GF-D8 (cell line): ENCODE measurements at regions not wholly inside any gene's neighbourhood (a gene's known extent, or its start where the extent isn't known, plus 50 kb on each side); places are given as distances from the start of the nearest gene placed in this dataset.
"Not testable (repeated sequence)": the region's sequence is repeated elsewhere in the genome, so short reads cannot be mapped to it uniquely, and the experiment has no call there.

ENCODE experiments used
- DNase-seq: peaks from one replicate; lab custom pipeline; 2025; lab: John Stamatoyannopoulos, UW

GRCh38 chr3:82410366-82410765 is 648.9 kb upstream of the GBE1 start:
- DNase-seq, result no peak

GRCh38 chr3:82409842-82410241 is 648.4 kb upstream of the GBE1 start:
- no peak for DNase-seq

GRCh38 chr3:82392203-82392775 is 630.8 kb upstream of the GBE1 start:
- no peak for DNase-seq

GRCh38 chr3:82390868-82391267 is 629.4 kb upstream of the GBE1 start:
- no peak for DNase-seq

- DNase-seq, result no peak
Measured at GRCh38 chr3:82386647-82387046, 625.2 kb upstream of the GBE1 start.

- DNase-seq, result no peak
Measured at GRCh38 chr3:82384181-82384580, 622.7 kb upstream of the GBE1 start.

- DNase-seq, result no peak
Measured at GRCh38 chr3:82382831-82383230, 621.4 kb upstream of the GBE1 start.

- DNase-seq, result no peak
Measured at GRCh38 chr3:82378392-82378791, 616.9 kb upstream of the GBE1 start.

- DNase-seq, result no peak
Measured at GRCh38 chr3:82376883-82377282, 615.4 kb upstream of the GBE1 start.

GRCh38 chr3:82373833-82374232 is 612.4 kb upstream of the GBE1 start:
- not testable (repeated sequence) for DNase-seq

- no peak for DNase-seq
Measured at GRCh38 chr3:82364827-82365226, 603.4 kb upstream of the GBE1 start.

GRCh38 chr3:82363131-82363530 is 601.7 kb upstream of the GBE1 start:
- no peak for DNase-seq

GRCh38 chr3:82355228-82355627 is 593.8 kb upstream of the GBE1 start:
- DNase-seq, result no peak

- DNase-seq, result no peak
Measured at GRCh38 chr3:82354228-82354627, 592.8 kb upstream of the GBE1 start.

- DNase-seq, result no peak
Measured at GRCh38 chr3:82353306-82354171, 592.1 kb upstream of the GBE1 start.

GRCh38 chr3:82347585-82347984 is 586.1 kb upstream of the GBE1 start:
- DNase-seq, result no peak

- no peak for DNase-seq
Measured at GRCh38 chr3:82342521-82342920, 581.1 kb upstream of the GBE1 start.

- DNase-seq, result no peak
Measured at GRCh38 chr3:82329300-82329699, 567.9 kb upstream of the GBE1 start.

- no peak for DNase-seq
Measured at GRCh38 chr3:82311901-82312300, 550.5 kb upstream of the GBE1 start.

GRCh38 chr3:82308755-82309154 is 547.3 kb upstream of the GBE1 start:
- no peak for DNase-seq

GRCh38 chr3:82306189-82306588 is 544.7 kb upstream of the GBE1 start:
- DNase-seq, result no peak

GRCh38 chr3:82294609-82295008 is 533.2 kb upstream of the GBE1 start:
- DNase-seq, result no peak

- DNase-seq, result no peak
Measured at GRCh38 chr3:82293867-82294266, 532.4 kb upstream of the GBE1 start.

GRCh38 chr3:82293435-82293834 is 532.0 kb upstream of the GBE1 start:
- DNase-seq, result no peak
